Neural progenitor cell (in vitro differentiated cells): ENCODE measurements at regions not wholly inside any gene's neighbourhood (a gene's known extent, or its start where the extent isn't known, plus 50 kb on each side); places are given as distances from the start of the nearest gene placed in this dataset.
"Not testable (repeated sequence)": the region's sequence is repeated elsewhere in the genome, so short reads cannot be mapped to it uniquely, and the experiment has no call there.

Source experiments
- DNase-seq: peaks from one replicate; pipeline ENCODE4 v3.0.0-alpha.2; 2016; ENCODE audit warnings: low spot score
- H2AFZ ChIP-seq: fragments of 200-600 bp; sonication (generic); replicated peaks from 2 replicates; pipeline ENCODE4 v1.6.1; 2016; ENCODE audit warnings: antibody characterized with exemption
- H3F3A ChIP-seq: fragments of 200-600 bp; sonication (generic); 2 replicates; pipeline ENCODE4 v1.6.1; 2016; ENCODE audit warnings: antibody characterized with exemption, low read depth
- H3K27ac ChIP-seq: fragments of 200-600 bp; sonication (generic); 2 replicates; pipeline ENCODE4 v1.5.1; 2016; ENCODE audit warnings: mild to moderate bottlenecking
- H3K27me3 ChIP-seq: fragments of 200-600 bp; sonication (generic); 2 replicates; pipeline ENCODE4 v1.6.1; 2016; ENCODE audit warnings: mild to moderate bottlenecking, moderate library complexity
- H3K36me3 ChIP-seq: fragments of 200-600 bp; sonication (generic); 2 replicates; pipeline ENCODE4 v1.5.1; 2016
- H3K4me1 ChIP-seq: fragments of 200-600 bp; sonication (generic); 2 replicates; pipeline ENCODE4 v1.6.1; 2016; ENCODE audit warnings: mixed run types
- H3K4me2 ChIP-seq: fragments of 200-600 bp; sonication (generic); 2 replicates; pipeline ENCODE4 v1.6.1; 2016
- H3K4me3 ChIP-seq: fragments of 200-600 bp; sonication (generic); 2 replicates; pipeline ENCODE4 v1.5.1; 2016
- H3K79me2 ChIP-seq: fragments of 200-600 bp; sonication (generic); 2 replicates; pipeline ENCODE4 v1.6.1; 2016; ENCODE audit warnings: low read depth
- H3K9ac ChIP-seq: fragments of 200-600 bp; sonication (generic); 2 replicates; pipeline ENCODE4 v1.6.1; 2016
- H3K9me3 ChIP-seq: fragments of 200-600 bp; sonication (generic); 2 replicates; pipeline ENCODE4 v1.5.1; 2016; ENCODE audit warnings: low read depth
- H4K20me1 ChIP-seq: fragments of 200-600 bp; sonication (generic); 2 replicates; pipeline ENCODE4 v1.6.1; 2016; ENCODE audit warnings: low read depth
- H3K27ac Mint-ChIP-seq: 3 replicates; pipeline ENCODE4 v1.8.0; 2021; ENCODE audit warnings: mixed read lengths
- H3K27me3 Mint-ChIP-seq: 2 replicates; pipeline ENCODE4 v1.8.0; 2022; ENCODE audit warnings: low read depth, mild to moderate bottlenecking, inconsistent platforms, moderate library complexity, mixed read lengths; ENCODE audit not compliant: insufficient read depth
- H3K36me3 Mint-ChIP-seq: 3 replicates; pipeline ENCODE4 v1.8.0; 2021; ENCODE audit warnings: mixed read lengths
- H3K4me1 Mint-ChIP-seq: 3 replicates; pipeline ENCODE4 v1.8.0; 2021; ENCODE audit warnings: mixed read lengths
- H3K4me3 Mint-ChIP-seq: 3 replicates; pipeline ENCODE4 v1.8.0; 2021; ENCODE audit warnings: mild to moderate bottlenecking, moderate library complexity, mixed read lengths
- H3K9me3 Mint-ChIP-seq: 3 replicates; pipeline ENCODE4 v1.8.0; 2020; ENCODE audit warnings: mixed read lengths
- CTCF ChIP-seq: fragments of 200-600 bp; sonication (generic); IDR thresholded peaks from 2 replicates; pipeline ENCODE4 v1.5.1; 2017; ENCODE audit warnings: antibody characterized with exemption, mild to moderate bottlenecking
- EZH2 ChIP-seq: fragments of 200-600 bp; sonication (generic); IDR thresholded peaks from 2 replicates; pipeline ENCODE4 v1.6.1; 2017; ENCODE audit warnings: antibody characterized with exemption, mild to moderate bottlenecking, moderate library complexity
- EZH2phosphoT487 ChIP-seq: fragments of 200-600 bp; sonication (generic); IDR thresholded peaks from 2 replicates; pipeline ENCODE4 v1.6.1; 2017; ENCODE audit warnings: antibody characterized with exemption

DNA sequence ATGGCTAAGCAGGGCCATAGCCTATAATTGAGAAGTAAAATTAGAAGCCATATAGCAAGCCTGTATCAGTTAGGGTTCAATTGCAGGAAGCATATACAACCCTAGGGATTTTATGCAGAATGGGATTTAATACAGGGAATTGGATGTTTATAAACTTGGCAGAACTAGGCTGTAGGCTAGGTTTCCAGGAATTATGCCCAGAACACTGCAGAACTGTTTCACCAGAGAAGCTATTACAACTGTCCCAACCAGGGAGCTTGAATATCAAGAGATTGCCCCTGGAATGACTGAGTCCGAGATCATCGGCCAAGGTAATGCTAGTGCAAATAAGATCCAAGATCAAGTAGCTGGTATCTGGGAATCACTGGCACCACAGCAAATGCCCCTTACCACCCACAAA is 64.0 kb downstream of the PRR15 start:
- Histone ChIP-seq H3K27me3 (no peaks in the 10 kb centered on the region), H3K27ac (no peak overlapping the region), H2AFZ (no peak overlapping the region), H3K4me3 (no peak overlapping the region), H3K9ac (no peak overlapping the region), H3K36me3 (no peaks in the 10 kb centered on the region), H3F3A (no peaks in the 10 kb centered on the region), H4K20me1 (no peaks in the 10 kb centered on the region), H3K9me3 (no peaks in the 10 kb centered on the region), H3K4me2 (no peak overlapping the region), H3K4me1 (no peaks in the 10 kb centered on the region), H3K79me2 (no peaks in the 10 kb centered on the region)
- no peaks in the 10 kb centered on the region for H3K36me3 Mint-ChIP-seq
- H3K4me3 Mint-ChIP-seq, result no peak overlapping the region
- no peak overlapping the region for H3K27ac Mint-ChIP-seq
- H3K27me3 Mint-ChIP-seq, result peaks cover 4% of the 10 kb centered on the region
- DNase-seq, result no peak
- no peaks in the 10 kb centered on the region for H3K9me3 Mint-ChIP-seq
- H3K4me1 Mint-ChIP-seq, result peaks cover 3% of the 10 kb centered on the region
- no peak for TF ChIP-seq EZH2phosphoT487
- no peak for TF ChIP-seq CTCF
- no peak for TF ChIP-seq EZH2

GRCh38 chr7:29629507-29629906 is 65.9 kb downstream of the PRR15 start:
- H3K9me3 ChIP-seq, result no peaks in the 10 kb centered on the region
- H3K27ac Mint-ChIP-seq, result no peak overlapping the region

DNA sequence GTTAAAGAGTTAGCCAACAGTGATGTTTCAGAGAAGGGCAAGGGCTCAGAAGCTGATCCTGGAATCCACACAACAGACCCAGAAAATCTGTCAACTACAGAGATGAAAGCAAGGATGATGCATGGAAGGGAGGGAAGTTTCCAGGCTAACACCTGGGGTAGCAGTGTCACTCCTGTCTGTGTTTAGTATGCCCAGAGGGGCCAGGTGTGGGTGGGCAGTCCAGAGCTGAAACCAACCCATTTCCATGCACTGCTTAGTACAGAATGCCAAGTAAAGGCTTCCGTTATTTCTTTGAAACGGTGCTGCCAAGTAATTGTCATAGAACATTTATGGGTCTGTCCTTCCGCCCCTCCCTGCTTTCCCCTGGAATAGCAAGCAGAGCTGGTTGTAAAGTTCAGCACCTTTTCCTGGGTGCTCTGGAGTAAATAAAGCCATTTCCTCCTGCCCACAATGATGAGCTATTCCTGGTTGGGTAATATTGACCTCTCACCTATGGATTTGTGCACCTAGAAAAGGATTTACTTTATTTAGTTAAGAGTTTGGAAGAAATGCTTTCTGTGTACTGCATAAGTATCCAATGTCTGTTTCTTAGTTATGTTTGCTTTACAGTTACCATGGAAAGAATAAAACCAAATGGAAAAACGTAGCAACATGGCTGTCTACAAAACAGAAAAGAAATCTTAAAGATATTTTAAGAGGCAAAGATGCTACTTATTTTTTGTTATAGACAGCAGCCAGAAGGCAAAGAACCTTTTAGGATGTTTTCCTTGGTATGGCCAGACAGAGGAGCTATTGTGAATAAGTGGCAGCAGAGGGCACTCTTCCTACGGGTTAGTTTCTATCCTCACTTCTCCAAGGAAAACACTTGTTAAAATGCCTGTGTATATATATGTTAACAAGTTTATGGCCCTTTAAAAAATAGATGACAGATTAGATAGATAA is 71.7 kb downstream of the PRR15 start:
- H3K4me1 Mint-ChIP-seq, H3K27ac Mint-ChIP-seq, H3K4me2 ChIP-seq, H3K9me3 Mint-ChIP-seq, H3K27me3 Mint-ChIP-seq, H3K4me3 ChIP-seq, H3K4me3 Mint-ChIP-seq, H3K9ac ChIP-seq, H4K20me1 ChIP-seq, H3K27me3 ChIP-seq, H3K36me3 Mint-ChIP-seq, H3K79me2 ChIP-seq, H2AFZ ChIP-seq, H3K9me3 ChIP-seq, H3K27ac ChIP-seq, H3K36me3 ChIP-seq, H3K4me1 ChIP-seq, H3F3A ChIP-seq: not testable (repeated sequence)
- peak; percentile 65 for TF ChIP-seq CTCF
- DNase-seq, result peak; percentile 46

More at GRCh38 chr7:29629507-29629906, 65.9 kb downstream of the PRR15 start:
- H3K4me1 Mint-ChIP-seq, result peaks cover 2% of the 10 kb centered on the region
- no peaks in the 10 kb centered on the region for H3K9me3 Mint-ChIP-seq
- peaks cover 4% of the 10 kb centered on the region for H3K27me3 Mint-ChIP-seq
- Histone ChIP-seq H2AFZ (no peak overlapping the region), H3K27ac (no peak overlapping the region), H3K4me3 (no peak overlapping the region), H3K27me3 (no peaks in the 10 kb centered on the region), H3F3A (no peaks in the 10 kb centered on the region), H3K4me1 (no peaks in the 10 kb centered on the region), H3K79me2 (no peaks in the 10 kb centered on the region), H3K4me2 (no peak overlapping the region), H3K9ac (no peak overlapping the region), H3K36me3 (no peaks in the 10 kb centered on the region), H4K20me1 (no peaks in the 10 kb centered on the region)
- TF ChIP-seq CTCF (no peak), EZH2phosphoT487 (no peak), EZH2 (no peak)
- H3K4me3 Mint-ChIP-seq, result no peak overlapping the region
- H3K36me3 Mint-ChIP-seq, result no peaks in the 10 kb centered on the region
- no peak for DNase-seq
